CD1c-positive myeloid dendritic cell (primary cell): ENCODE measurements at regions not wholly inside any gene's neighbourhood (a gene's known extent, or its start where the extent isn't known, plus 50 kb on each side); places are given as distances from the start of the nearest gene placed in this dataset.

Experiments
- DNase-seq: peaks from one replicate; pipeline ENCODE4 v3.0.0-alpha.2; 2016; ENCODE audit errors: extremely low spot score

- no peak for DNase-seq
These were observed 406.3 kb upstream of the BCHE start for GRCh38 chr3:166243511-166243910.

- DNase-seq: no peak
These were observed 385.9 kb upstream of the BCHE start for GRCh38 chr3:166223120-166223519.

GRCh38 chr3:166211451-166211850 lies 374.2 kb upstream of the BCHE start:
- DNase-seq: no peak

- no peak for DNase-seq
These were observed 372.5 kb upstream of the BCHE start for GRCh38 chr3:166209701-166210100.

GRCh38 chr3:166205158-166205557 lies 367.9 kb upstream of the BCHE start:
- DNase-seq: no peak

GRCh38 chr3:166201476-166201875 lies 364.3 kb upstream of the BCHE start:
- DNase-seq: no peak

GRCh38 chr3:166199491-166199890 lies 362.3 kb upstream of the BCHE start:
- DNase-seq: no peak

- no peak for DNase-seq
These were observed 358.6 kb upstream of the BCHE start for GRCh38 chr3:166195808-166196207.

- no peak for DNase-seq
These were observed 354.2 kb upstream of the BCHE start for GRCh38 chr3:166191411-166191810.

GRCh38 chr3:166190360-166190759 lies 353.1 kb upstream of the BCHE start:
- no peak for DNase-seq

- DNase-seq: no peak
These were observed 350.0 kb upstream of the BCHE start for GRCh38 chr3:166187237-166187636.

GRCh38 chr3:166186003-166186402 lies 348.8 kb upstream of the BCHE start:
- DNase-seq: no peak

GRCh38 chr3:166177130-166177529 lies 339.9 kb upstream of the BCHE start:
- no peak for DNase-seq

GRCh38 chr3:166171695-166172094 lies 334.5 kb upstream of the BCHE start:
- DNase-seq: no peak

- DNase-seq: no peak
These were observed 332.5 kb upstream of the BCHE start for GRCh38 chr3:166169681-166170080.

GRCh38 chr3:166127969-166128368 lies 290.7 kb upstream of the BCHE start:
- DNase-seq: no peak

- no peak for DNase-seq
These were observed 288.0 kb upstream of the BCHE start for GRCh38 chr3:166125179-166125578.

GRCh38 chr3:166123576-166123975 lies 286.4 kb upstream of the BCHE start:
- no peak for DNase-seq

GRCh38 chr3:166123088-166123487 lies 285.9 kb upstream of the BCHE start:
- DNase-seq: no peak

GRCh38 chr3:166118049-166118448 lies 280.8 kb upstream of the BCHE start:
- DNase-seq: no peak

- DNase-seq: no peak
These were observed 277.2 kb upstream of the BCHE start for GRCh38 chr3:166114448-166114847.

GRCh38 chr3:166111562-166111961 lies 274.3 kb upstream of the BCHE start:
- no peak for DNase-seq

GRCh38 chr3:166110102-166110501 lies 272.9 kb upstream of the BCHE start:
- DNase-seq: no peak

- no peak for DNase-seq
These were observed 267.7 kb upstream of the BCHE start for GRCh38 chr3:166104938-166105337.

GRCh38 chr3:166100730-166101129 lies 263.5 kb upstream of the BCHE start:
- DNase-seq: no peak
